IMR-90 (cell line): ENCODE measurements at regions not wholly inside any gene's neighbourhood (a gene's known extent, or its start where the extent isn't known, plus 50 kb on each side); places are given as distances from the start of the nearest gene placed in this dataset.

Experiments used
- ATAC-seq: fragments of 200-7000 bp; cut with Tn5 transposase; 2 replicates; pipeline ENCODE4 v1.9.1; 2020; ENCODE audit warnings: low read depth, mild to moderate bottlenecking, moderate library complexity
- BruUV-seq: library from RNA; stranded (reverse); fragments of 400-500 nt; replicated peaks from 2 replicates; lab custom pipeline; 2021; lab: Mats Ljungman, UMichigan
- CTCF ChIA-PET: fragments of 300-600 bp; formaldehyde crosslinking; extraction: SDS; loops from one replicate; lab custom pipeline; 2021; ENCODE audit warnings: antibody characterized with exemption; lab: Yijun Ruan, JAX
- POLR2A ChIA-PET: fragments of 300-600 bp; sonication (Branson Sonifier 250); formaldehyde crosslinking; loops from one replicate; lab custom pipeline; 2022; ENCODE audit warnings: antibody characterized with exemption; ENCODE audit not compliant: unreplicated experiment; lab: Charles Lee
- DNase-seq: peaks from one replicate; pipeline ENCODE4 v3.0.0; 2013
- H2AFZ ChIP-seq: replicated peaks from 2 replicates; pipeline ENCODE3; 2013; ENCODE audit warnings: low read length, mild to moderate bottlenecking; ENCODE audit not compliant: poor library complexity
- H2AK5ac ChIP-seq: 2 replicates; pipeline ENCODE4 v1.6.1; 2013; ENCODE audit warnings: low read depth, low read length, inconsistent platforms
- H2AK9ac ChIP-seq: replicated peaks from 2 replicates; pipeline ENCODE3; 2013; ENCODE audit warnings: mild to moderate bottlenecking, low read depth, low read length, moderate library complexity; ENCODE audit not compliant: poor library complexity
- H2BK120ac ChIP-seq: 2 replicates; pipeline ENCODE4 v1.6.1; 2013; ENCODE audit warnings: low read depth, low read length, inconsistent platforms
- H2BK15ac ChIP-seq: 3 replicates; pipeline ENCODE4 v1.6.1; 2013; ENCODE audit warnings: low read depth, low read length, inconsistent platforms
- H2BK20ac ChIP-seq: 2 replicates; pipeline ENCODE4 v1.6.1; 2013; ENCODE audit warnings: low read depth, mild to moderate bottlenecking, inconsistent platforms, low read length, moderate library complexity
- H2BK5ac ChIP-seq: 2 replicates; pipeline ENCODE4 v1.6.1; 2013; ENCODE audit warnings: mild to moderate bottlenecking, low read depth, low read length, inconsistent platforms; ENCODE audit not compliant: poor library complexity, severe bottlenecking
- H3K14ac ChIP-seq: replicated peaks from 2 replicates; pipeline ENCODE4 v1.6.1; 2013; ENCODE audit warnings: low read depth, low read length, inconsistent platforms
- H3K18ac ChIP-seq: 2 replicates; pipeline ENCODE4 v1.6.1; 2013; ENCODE audit warnings: low read depth, low read length, control low read depth
- H3K23ac ChIP-seq: 2 replicates; pipeline ENCODE4 v1.6.1; 2013; ENCODE audit warnings: low read depth, low read length, inconsistent platforms
- H3K27ac ChIP-seq: 2 replicates; pipeline ENCODE4 v1.5.1; 2013; ENCODE audit warnings: mild to moderate bottlenecking, control low read depth, low read length; ENCODE audit not compliant: insufficient read depth
- H3K27me3 ChIP-seq: 2 replicates; pipeline ENCODE4 v1.6.1; 2013; ENCODE audit warnings: low read length; ENCODE audit not compliant: control insufficient read depth, insufficient read depth
- H3K36me3 ChIP-seq: 2 replicates; pipeline ENCODE4 v1.6.1; 2013; ENCODE audit warnings: low read length, mixed read lengths; ENCODE audit not compliant: control insufficient read depth, insufficient read depth
- H3K4ac ChIP-seq: 2 replicates; pipeline ENCODE4 v1.6.1; 2013; ENCODE audit warnings: low read depth, low read length, inconsistent platforms
- H3K4me1 ChIP-seq: 2 replicates; pipeline ENCODE4 v1.6.1; 2013; ENCODE audit warnings: low read length, mixed read lengths; ENCODE audit not compliant: control insufficient read depth, insufficient read depth
- H3K4me2 ChIP-seq: 2 replicates; pipeline ENCODE4 v1.6.1; 2013; ENCODE audit warnings: low read depth, mild to moderate bottlenecking, control low read depth, low read length, moderate library complexity
- H3K4me3 ChIP-seq: 2 replicates; pipeline ENCODE4 v1.5.1; 2013; ENCODE audit warnings: low read depth, mild to moderate bottlenecking, control low read depth, low read length, moderate library complexity; ENCODE audit not compliant: insufficient read depth
- H3K56ac ChIP-seq: 2 replicates; pipeline ENCODE4 v1.6.1; 2013; ENCODE audit warnings: low read length, inconsistent platforms; ENCODE audit not compliant: insufficient read depth; ENCODE audit errors: extremely low read depth
- H3K79me1 ChIP-seq, 2 experiments: 2 replicates each; pipeline ENCODE4 v1.6.1; 2013; ENCODE audit warnings: low read length in 2 of 2, inconsistent platforms in 1 of 2, low read depth in 1 of 2
- H3K9ac ChIP-seq: 2 replicates; pipeline ENCODE4 v1.6.1; 2013; ENCODE audit warnings: low read depth, low read length, control low read depth
- H3K9me1 ChIP-seq: 2 replicates; pipeline ENCODE4 v1.6.1; 2013; ENCODE audit warnings: low read length, inconsistent platforms; ENCODE audit not compliant: insufficient read depth
- H3K9me3 ChIP-seq: 2 replicates; pipeline ENCODE4 v1.6.1; 2013; ENCODE audit warnings: low read length; ENCODE audit not compliant: control insufficient read depth, insufficient read depth
- H4K20me1 ChIP-seq: 2 replicates; pipeline ENCODE4 v1.6.1; 2013; ENCODE audit warnings: low read length, inconsistent platforms; ENCODE audit not compliant: insufficient read depth
- H4K5ac ChIP-seq: 2 replicates; pipeline ENCODE4 v1.6.1; 2013; ENCODE audit warnings: mild to moderate bottlenecking, low read depth, low read length, control low read depth
- H4K8ac ChIP-seq, 2 experiments: 2 replicates each; pipeline ENCODE4 v1.6.1; 2013; ENCODE audit warnings: low read depth in 2 of 2, low read length in 2 of 2, control low read depth in 1 of 2, inconsistent platforms in 1 of 2
- H4K91ac ChIP-seq: 2 replicates; pipeline ENCODE4 v1.6.1; 2013; ENCODE audit warnings: low read depth, low read length, inconsistent platforms; ENCODE audit not compliant: insufficient read depth
- CEBPB ChIP-seq: IDR thresholded peaks from 2 replicates; pipeline ENCODE4 v1.6.1; 2012; ENCODE audit warnings: low read depth, low read length, improper control_type of control experiment
- MAZ ChIP-seq: IDR thresholded peaks from 2 replicates; pipeline ENCODE4 v1.6.1; 2012; ENCODE audit warnings: low read depth, mild to moderate bottlenecking, low read length, improper control_type of control experiment, moderate library complexity, borderline replicate concordance
- RAD21 ChIP-seq: IDR thresholded peaks from 2 replicates; pipeline ENCODE4 v1.6.1; 2012; ENCODE audit warnings: low read length, improper control_type of control experiment
- RCOR1 ChIP-seq: IDR thresholded peaks from 2 replicates; pipeline ENCODE4 v1.6.1; 2012; ENCODE audit warnings: mild to moderate bottlenecking, low read length, improper control_type of control experiment; ENCODE audit not compliant: insufficient replicate concordance
- RFX5 ChIP-seq: IDR thresholded peaks from 2 replicates; pipeline ENCODE4 v1.8.0; 2012; ENCODE audit warnings: low read depth, mild to moderate bottlenecking, low read length, moderate library complexity
- SMC3 ChIP-seq: fragments of 150-350 bp; IDR thresholded peaks from 2 replicates; pipeline ENCODE4 v1.6.1; 2016; ENCODE audit warnings: low read depth, mild to moderate bottlenecking, antibody characterized with exemption, low read length, moderate library complexity
- WGBS, 2 experiments: methylation state at CpG; one replicate each; pipeline versions ENCODE4 v1.1.5 to v1.1.7; 2013; ENCODE audit warnings: missing lambda C conversion rate in 2 of 2; ENCODE audit not compliant: insufficient read length in 1 of 2; ENCODE audit errors: extremely low coverage in 2 of 2; 5-methylcytosine and 5-hydroxymethylcytosine counted together
- dilution Hi-C: fragments of 300-500 bp; cut with HindIII; formaldehyde crosslinking; loops from one replicate; pipeline ENCODE4 v1.14.3; 2018; ENCODE audit warnings: low sequenced_read_pairs; ENCODE audit not compliant: unreplicated experiment
- in situ Hi-C: fragments of 300-500 bp; cut with MboI; formaldehyde crosslinking; loops from 3 replicates; pipeline ENCODE4 v1.14.3; 2019; ENCODE audit warnings: low sequenced_read_pairs, inconsistent platforms, mixed read lengths
- intact Hi-C: fragments of 100-400 bp; cut with micrococcal nuclease; formaldehyde crosslinking; loops from 2 replicates; pipeline ENCODE4 v1.10.0; 2022

- no peak overlapping the region for H2AK5ac ChIP-seq
- ChIA-PET POLR2A (no interaction called here), CTCF (no interaction called here)
- H2BK20ac ChIP-seq, result no peak overlapping the region
- H3K18ac ChIP-seq, result no peak overlapping the region
- no peak overlapping the region for H2BK120ac ChIP-seq
- no peak overlapping the region for H3K14ac ChIP-seq
- H3K23ac ChIP-seq, result no peak overlapping the region
- H4K20me1 ChIP-seq, result no peaks in the 10 kb centered on the region
- ATAC-seq (no peak), DNase-seq (no peak)
- H3K9me3 ChIP-seq, result peaks cover 7% of the 10 kb centered on the region
- H2AFZ ChIP-seq, result no peak overlapping the region
- H3K27me3 ChIP-seq, result no peaks in the 10 kb centered on the region
- no peak overlapping the region for H3K4me2 ChIP-seq
- no peak overlapping the region for H3K9ac ChIP-seq
- no peak overlapping the region for H4K5ac ChIP-seq
- no peak overlapping the region for H2AK9ac ChIP-seq
- H4K91ac ChIP-seq, result no peak overlapping the region
- H3K36me3 ChIP-seq, result no peaks in the 10 kb centered on the region
- H2BK5ac ChIP-seq, result no peak overlapping the region
- no peak overlapping the region for H3K27ac ChIP-seq
- no peaks in the 10 kb centered on the region for H3K4me1 ChIP-seq
- no peak overlapping the region for H3K56ac ChIP-seq
- H3K79me1 ChIP-seq, result no peaks in the 10 kb centered on the region
- WGBS, 2 experiments, result no CpG with 5 or more reads among the region's 1 CpG
- in situ Hi-C loops (no loop called here), intact Hi-C loops (no loop called here), dilution Hi-C loops (no loop called here)
- H3K4me3 ChIP-seq, result no peak overlapping the region
- no peak overlapping the region for H3K4ac ChIP-seq
- H3K9me1 ChIP-seq, result no peaks in the 10 kb centered on the region
- H2BK15ac ChIP-seq, result no peak overlapping the region
- no TSS peak for BruUV-seq
- no peak overlapping the region for H4K8ac ChIP-seq
- no peak for TF ChIP-seq RAD21
- no peak for TF ChIP-seq CEBPB
- TF ChIP-seq SMC3, result no peak
- no peak for TF ChIP-seq MAZ
- no peak for TF ChIP-seq RFX5
- no peak for TF ChIP-seq RCOR1
Measured at GRCh38 chr12:97758586-97758985, 296.0 kb downstream of the RMST start.
